GM12875 (cell line): ENCODE measurements at regions not wholly inside any gene's neighbourhood (a gene's known extent, or its start where the extent isn't known, plus 50 kb on each side); places are given as distances from the start of the nearest gene placed in this dataset.

ENCODE experiments used
- H3K4me3 ChIP-seq: one replicate; pipeline ENCODE4 v1.5.1; 2011; ENCODE audit warnings: low read depth, low read length, control low read depth
- TF ChIP-seq, protein P1 (sequence below): IDR thresholded peaks from 2 replicates; pipeline ENCODE4 v1.5.1; 2011; ENCODE audit warnings: low read depth, mild to moderate bottlenecking, control low read depth, inconsistent platforms, low read length, moderate library complexity, borderline replicate concordance; ENCODE audit not compliant: insufficient read depth

DNA sequence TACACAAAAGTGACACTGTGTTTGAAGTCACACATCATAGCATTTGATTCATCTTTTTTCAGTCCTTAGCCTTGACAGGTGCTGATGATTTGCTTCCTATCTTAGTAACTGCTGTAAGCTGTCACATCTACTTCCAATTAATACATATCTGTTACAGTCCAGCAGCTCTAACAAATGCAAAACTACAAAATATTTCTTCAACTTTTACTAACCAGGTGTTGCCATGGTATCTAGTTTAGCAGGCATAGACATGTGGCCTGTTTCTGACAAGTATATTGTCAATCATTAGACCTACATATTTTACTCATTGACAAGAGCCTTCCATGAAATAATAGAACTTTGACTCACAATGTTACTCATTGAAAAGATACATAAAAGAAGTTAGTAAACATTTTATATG, 1159.7 kb downstream of the GRIK2 start:
- H3K4me3 ChIP-seq, result no peak overlapping the region
- TF ChIP-seq, protein P1, sequence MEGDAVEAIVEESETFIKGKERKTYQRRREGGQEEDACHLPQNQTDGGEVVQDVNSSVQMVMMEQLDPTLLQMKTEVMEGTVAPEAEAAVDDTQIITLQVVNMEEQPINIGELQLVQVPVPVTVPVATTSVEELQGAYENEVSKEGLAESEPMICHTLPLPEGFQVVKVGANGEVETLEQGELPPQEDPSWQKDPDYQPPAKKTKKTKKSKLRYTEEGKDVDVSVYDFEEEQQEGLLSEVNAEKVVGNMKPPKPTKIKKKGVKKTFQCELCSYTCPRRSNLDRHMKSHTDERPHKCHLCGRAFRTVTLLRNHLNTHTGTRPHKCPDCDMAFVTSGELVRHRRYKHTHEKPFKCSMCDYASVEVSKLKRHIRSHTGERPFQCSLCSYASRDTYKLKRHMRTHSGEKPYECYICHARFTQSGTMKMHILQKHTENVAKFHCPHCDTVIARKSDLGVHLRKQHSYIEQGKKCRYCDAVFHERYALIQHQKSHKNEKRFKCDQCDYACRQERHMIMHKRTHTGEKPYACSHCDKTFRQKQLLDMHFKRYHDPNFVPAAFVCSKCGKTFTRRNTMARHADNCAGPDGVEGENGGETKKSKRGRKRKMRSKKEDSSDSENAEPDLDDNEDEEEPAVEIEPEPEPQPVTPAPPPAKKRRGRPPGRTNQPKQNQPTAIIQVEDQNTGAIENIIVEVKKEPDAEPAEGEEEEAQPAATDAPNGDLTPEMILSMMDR, result no peak

DNA sequence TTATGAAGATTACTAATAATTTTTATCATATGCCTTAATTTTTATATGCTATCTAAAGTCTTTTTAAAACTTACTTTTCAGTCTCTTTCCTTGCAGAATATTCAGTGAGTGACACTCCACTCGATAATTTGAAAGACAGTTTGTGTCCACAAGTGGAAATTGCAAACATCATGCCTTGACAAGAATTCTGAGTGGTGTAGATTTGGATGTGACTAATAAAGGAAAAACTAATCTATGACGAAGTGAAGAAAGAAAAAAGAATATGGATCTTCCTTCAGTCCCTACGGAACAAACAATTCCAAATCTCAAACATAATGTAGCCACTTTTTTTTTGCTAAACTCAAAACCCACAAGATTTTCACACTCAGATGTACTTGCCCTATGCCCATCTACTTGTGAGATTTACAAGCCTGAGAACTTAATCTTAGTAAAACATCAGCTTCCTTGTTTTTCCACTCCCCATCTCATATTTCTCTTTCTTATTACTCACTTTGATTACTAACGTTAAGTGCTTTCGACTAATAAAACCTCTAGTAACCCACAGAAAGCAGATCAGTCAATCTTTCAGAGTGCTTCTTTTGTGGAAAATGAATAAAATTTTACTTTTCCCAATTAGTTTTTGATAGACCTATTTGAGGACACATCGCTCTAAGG, 1155.8 kb downstream of the GRIK2 start:
- TF ChIP-seq, protein P1, result no peak
- no peak overlapping the region for H3K4me3 ChIP-seq

DNA sequence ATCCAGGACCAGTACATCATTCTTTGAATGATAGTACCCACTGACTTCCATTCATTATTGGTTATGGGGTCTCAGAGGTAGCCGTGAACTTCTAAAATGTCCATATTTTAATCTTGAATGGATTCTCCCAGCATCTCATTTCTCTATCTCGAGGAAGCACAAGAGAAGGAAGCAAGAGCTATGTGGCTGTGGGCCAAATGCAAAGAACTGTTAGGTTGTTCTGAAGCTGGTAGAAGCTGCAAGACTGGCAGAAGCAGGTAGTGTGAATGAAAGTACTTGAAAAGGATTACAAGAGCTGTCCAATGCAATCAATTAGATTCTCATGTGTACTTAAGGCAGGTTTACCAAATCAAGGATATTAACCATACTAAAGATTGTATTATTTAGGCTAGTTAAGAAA, 1131.8 kb downstream of the GRIK2 start:
- TF ChIP-seq, protein P1, result no peak
- H3K4me3 ChIP-seq, result no peak overlapping the region

DNA sequence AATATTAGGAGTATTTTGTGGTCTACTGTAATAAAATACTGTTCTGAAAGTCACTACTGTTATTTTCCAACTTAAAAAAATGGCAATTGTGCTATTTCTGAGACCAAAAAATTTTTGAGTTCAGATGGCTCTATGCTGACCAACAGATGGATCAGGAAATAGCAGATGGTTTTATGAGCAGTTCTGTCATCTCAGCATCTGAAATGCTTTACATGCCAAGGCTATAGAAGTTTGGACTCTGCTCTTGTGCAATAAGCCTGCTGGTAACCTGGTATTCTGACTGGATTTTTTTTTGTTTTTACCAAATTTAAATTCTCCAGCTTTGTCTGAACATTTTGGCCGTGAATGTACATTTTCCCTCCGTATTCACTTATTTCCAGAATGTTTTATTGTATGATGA, 1127.5 kb downstream of the GRIK2 start:
- TF ChIP-seq, protein P1, result no peak
- no peak overlapping the region for H3K4me3 ChIP-seq

DNA sequence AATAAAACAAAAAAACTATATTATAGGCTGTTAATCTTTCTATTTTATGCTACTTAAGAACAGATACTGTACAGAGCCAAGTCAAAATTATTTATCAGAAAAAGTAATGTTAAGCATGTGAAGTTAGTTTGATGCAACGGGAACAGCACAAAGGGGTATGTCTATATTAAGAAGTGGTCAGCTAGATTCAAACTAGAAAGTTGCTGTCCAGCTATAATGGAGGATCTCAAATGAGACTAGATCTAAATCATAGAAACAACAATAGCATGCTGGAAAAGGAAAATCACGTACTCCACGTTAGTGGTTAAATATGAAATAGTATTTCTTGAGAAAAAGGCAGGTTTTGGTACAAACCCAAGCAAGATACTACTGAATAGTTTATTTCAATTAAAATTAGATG, 1124.0 kb downstream of the GRIK2 start:
- TF ChIP-seq, protein P1, result no peak
- H3K4me3 ChIP-seq, result no peak overlapping the region

DNA sequence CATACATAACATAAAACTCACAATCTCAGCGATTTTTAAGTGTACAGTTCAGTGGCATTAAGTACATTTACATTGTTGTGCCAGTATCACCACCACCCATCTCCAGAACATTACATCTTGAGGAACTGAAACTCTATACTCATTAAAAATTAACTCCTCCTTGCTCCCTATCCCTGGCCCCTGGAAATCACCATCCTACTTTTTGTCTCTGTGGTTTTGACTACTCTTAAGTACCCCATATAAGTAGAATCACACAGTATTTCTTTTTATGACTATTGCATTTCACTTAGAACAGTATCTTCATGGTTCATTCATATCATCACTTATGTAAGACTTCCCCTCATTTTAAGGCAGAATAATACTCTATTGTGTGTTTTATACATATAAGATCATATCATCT, 1108.1 kb downstream of the GRIK2 start:
- TF ChIP-seq, protein P1, result no peak
- H3K4me3 ChIP-seq, result no peak overlapping the region

DNA sequence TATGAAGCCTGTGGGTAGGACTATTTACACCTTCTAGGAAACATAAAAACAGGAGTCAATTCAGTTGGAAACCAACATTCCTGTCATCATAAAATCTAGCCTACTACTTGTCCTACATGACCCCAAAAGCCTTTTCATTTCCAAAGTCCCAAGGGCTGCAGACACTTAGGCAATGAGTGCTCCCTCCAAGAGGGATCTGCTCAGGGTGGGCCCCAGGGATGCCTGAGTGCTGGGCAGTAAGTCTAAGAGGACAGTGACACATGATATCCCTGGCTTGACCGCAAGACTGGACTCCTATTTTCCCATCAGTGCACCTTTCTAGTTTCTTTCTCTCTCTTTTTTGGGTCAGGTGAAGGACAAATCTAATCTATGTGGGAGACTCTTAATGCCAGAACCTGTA, 1101.3 kb downstream of the GRIK2 start:
- H3K4me3 ChIP-seq, result no peak overlapping the region
- TF ChIP-seq, protein P1, result no peak
